NCI-H1105 (cell line): ENCODE measurements at regions not wholly inside any gene's neighbourhood (a gene's known extent, or its start where the extent isn't known, plus 50 kb on each side); places are given as distances from the start of the nearest gene placed in this dataset.

Experiments
- DNase-seq: peaks from one replicate; lab custom pipeline; 2025; lab: John Stamatoyannopoulos, UW

- DNase-seq = no peak
Observed at GRCh38 chr14:56745097-56745496, 65.2 kb downstream of the OTX2 start.

GRCh38 chr14:56744016-56744415, 66.3 kb downstream of the OTX2 start:
- DNase-seq = no peak

- DNase-seq = no peak
Observed at GRCh38 chr14:56742391-56742878, 67.8 kb downstream of the OTX2 start.

- no peak for DNase-seq
Observed at GRCh38 chr14:56741325-56741724, 69.0 kb downstream of the OTX2 start.

- no peak for DNase-seq
Observed at GRCh38 chr14:56738020-56738419, 72.3 kb downstream of the OTX2 start.

DNA sequence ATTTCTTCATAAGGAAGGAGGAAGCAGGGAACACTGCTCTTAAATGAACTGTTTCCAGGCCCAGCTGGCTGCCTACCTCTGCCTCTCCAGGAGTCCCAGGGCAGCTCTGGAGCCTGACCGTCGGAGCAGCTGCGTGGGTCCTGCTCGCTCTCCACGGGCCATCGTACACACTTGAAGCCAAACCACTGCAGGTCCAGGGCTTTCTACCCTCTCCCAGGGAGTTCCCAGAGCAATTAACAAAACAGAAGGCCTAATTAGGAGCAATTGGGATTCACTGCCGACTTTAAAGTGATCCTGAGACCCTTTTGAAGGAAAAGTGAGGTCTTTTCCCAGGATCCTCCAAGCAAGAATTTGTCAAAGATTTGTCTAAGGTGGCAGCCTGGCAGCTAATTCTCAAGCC, 76.9 kb downstream of the OTX2 start:
- DNase-seq = no peak

- DNase-seq = no peak
Observed at GRCh38 chr14:56731187-56731586, 79.1 kb downstream of the OTX2 start.

DNA sequence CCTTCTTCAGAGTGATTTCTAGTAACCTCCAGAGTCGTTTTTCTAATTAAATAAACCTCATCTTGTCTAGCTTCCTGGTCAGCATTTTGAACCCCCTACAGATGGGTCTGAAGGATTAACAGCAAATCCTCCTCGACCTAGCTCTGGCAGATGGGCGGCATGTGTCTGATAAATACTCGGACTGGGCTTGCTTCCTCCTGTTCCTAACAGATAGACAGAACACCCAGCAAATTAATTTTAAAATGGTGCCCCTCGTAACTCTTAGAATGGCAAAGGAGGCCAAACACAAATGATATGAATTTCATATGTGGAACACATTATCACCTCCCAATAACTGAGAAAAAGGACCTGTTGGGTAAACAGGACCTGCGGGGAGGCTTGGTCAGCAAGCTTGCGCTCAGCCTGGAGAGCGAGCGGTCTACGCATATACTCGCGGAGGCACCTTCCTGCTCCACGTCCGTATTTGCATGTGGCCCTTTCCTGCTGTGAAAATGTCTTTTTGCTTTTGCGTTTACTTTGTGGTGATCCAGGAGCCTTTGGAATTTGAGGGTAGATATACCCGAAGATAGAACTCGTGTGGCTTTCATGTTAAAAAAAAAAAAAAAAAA, 79.6 kb downstream of the OTX2 start:
- DNase-seq = no peak

DNA sequence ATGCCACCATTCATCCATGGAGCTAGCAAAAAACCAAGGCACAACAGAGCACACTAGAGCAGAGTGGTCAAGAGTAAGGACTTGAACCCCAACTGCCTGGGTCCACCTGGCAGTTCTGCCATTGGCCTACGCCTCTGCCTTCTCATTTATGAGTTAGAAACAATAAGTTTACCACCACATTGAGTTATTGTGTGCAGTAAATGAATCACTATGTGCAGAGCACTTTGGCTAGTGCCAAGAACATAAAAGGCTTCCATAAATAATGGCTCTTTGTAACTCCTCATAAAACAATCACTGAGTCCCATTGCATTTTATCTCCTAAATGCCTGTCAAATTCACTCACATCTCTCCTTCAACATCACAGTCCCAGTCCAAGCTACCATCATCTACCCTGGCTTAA, 86.3 kb downstream of the OTX2 start:
- no peak for DNase-seq

GRCh38 chr14:56723418-56723817, 86.9 kb downstream of the OTX2 start:
- DNase-seq = no peak

DNA sequence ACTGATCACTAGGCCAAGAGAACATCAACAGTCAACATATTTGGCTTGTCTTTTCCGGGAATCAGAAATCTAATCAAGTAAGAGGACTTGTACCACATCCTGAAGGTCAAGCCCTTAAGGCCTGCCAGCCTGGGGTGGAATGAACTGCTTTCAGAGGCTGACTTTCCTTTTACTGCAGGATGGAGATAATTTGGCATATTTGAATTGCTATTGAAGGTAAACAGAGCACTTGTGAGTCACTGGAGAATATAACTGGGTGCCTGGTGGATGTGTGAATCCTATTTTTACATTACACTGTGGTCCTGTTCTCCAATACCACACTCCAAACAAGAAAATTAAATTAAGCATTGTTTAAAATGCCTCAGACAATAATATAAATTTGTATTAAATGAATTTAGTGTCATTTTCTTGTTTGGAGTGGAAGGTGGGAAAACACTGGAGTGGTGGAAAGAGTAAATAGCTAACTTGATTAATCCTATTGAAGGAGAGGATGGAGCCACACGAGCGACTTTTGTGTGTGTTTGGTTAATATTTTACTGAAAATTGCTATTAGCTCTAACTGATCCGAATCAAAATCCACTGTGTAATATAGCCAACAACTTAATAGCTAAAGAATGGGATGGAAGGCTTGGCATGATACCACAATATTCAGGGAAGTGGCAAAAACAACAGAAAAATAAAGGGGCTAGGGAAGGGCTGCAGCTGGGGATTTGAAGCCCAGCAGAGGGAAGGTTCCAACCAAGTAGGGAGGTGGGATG, 89.4 kb downstream of the OTX2 start:
- no peak for DNase-seq

DNA sequence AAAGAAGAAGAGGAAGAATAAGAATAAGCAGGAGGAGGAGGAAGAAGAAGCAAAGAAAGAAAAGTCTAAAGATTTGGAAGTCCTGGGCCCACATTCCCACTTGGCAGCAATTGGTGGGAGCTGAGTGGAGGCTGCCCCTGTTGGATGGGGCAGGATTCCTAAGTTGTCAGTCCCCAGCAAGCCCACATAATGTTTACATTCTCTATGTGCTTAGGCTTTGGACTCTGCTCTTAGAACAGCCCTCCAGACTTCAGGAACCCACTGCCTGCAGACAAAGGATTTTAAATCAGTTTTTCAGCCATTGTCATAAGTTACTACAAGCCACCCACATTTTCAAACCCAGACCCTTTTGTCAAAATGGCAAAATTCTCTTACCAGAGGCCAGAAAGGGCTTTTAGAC, 92.0 kb downstream of the OTX2 start:
- DNase-seq = no peak

GRCh38 chr14:56716705-56717104, 93.6 kb downstream of the OTX2 start:
- no peak for DNase-seq

DNA sequence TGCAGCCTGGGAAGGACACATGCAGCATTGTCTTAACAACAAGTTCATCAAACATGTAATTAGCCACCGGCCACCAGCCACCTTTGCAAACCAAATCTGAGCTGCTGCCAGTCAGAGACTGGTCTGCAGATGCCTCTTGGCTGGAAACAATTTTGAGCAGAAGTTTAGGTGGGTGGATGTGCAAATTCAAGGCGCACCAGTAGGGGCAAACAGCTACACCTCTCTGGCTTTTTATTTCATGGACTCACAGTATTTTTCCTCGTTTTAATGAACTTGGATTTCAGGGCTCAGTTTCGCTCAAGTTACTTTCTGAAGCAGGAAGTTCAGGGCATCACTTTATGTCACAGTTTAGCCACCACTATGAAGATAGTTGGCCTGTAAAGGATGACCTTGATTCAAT, 94.3 kb downstream of the OTX2 start:
- no peak for DNase-seq

GRCh38 chr14:56709201-56709600, 101.1 kb downstream of the OTX2 start:
- DNase-seq = no peak

DNA sequence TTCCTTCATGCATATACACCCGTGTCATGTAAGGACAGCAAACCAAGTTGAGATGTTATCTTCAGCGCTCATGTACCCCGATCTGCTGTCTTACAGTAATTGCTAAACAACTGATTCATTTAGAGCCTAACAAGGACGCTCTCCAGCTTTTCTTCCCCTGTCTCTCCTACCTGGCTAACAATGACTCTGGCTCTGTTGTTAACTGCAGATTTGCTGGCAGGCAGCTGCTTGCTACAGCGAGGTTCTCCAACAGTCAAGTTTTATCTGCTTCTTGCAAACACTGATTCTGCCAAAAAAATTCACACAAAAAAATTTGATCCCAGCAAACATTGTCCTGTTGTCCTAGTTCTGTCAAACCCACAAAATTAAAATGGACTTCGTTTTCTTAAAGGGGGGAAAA, 101.6 kb downstream of the OTX2 start:
- no peak for DNase-seq

DNA sequence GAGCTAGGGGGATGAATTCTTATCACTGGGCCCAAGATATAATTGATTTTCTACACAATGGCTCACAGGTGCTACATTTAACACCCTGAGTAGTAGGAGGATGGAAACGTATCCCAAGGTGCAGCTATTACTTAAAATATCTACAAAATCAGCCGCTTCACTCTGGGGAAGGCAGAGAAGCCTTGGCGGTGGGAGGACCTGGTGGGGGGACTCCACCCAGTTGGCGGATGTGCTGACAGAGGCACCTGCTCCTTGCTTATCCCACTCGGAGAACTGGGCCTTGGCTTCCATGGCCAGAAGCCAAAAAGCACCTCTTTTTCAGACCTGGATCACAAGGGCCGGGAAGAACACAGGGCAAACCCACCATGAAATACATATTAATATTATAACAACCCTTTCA, 106.3 kb downstream of the OTX2 start:
- DNase-seq = peak; percentile 32

DNA sequence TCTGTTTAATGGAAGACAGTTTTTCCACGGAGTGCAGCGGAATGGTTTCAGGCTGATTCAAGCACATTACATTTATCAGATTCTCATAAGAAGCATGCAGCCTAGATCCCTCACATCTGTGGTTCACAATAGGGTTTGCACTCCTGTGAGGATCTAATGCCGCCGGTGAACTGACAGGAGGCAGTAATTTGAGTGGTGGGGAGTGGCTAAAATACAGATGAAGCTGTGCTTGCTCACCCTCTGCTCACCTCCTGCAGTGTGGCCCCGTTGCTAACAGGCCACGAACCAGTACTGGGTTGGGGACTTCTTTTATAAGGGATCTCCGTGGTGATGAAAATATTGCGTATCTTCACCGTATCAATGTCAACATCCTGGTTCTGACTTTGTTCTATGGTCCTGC, 107.8 kb downstream of the OTX2 start:
- DNase-seq = no peak
